Activated T-helper 2 cell treated with anti-CD3 and anti-CD28 coated beads, Interferon-gamma antibody, Interleukin-2, Interleukin-4, amounts not matched to agents 10 μg/mL and 5 μg/mL and 100 μg/mL, durations not matched to agents 14 hours and 24 hours and 36 hours (primary cell): ENCODE measurements at regions not wholly inside any gene's neighbourhood (a gene's known extent, or its start where the extent isn't known, plus 50 kb on each side); places are given as distances from the start of the nearest gene placed in this dataset.
"Not testable (repeated sequence)": the region's sequence is repeated elsewhere in the genome, so short reads cannot be mapped to it uniquely, and the experiment has no call there.

Experiments
- DNase-seq: peaks from one replicate; pipeline ENCODE4 v3.0.0; 2021; ENCODE audit warnings: low spot score
- H3K27ac Mint-ChIP-seq: one replicate; pipeline ENCODE4 v1.8.0; 2021; ENCODE audit warnings: mixed read lengths
- H3K27me3 Mint-ChIP-seq: one replicate; pipeline ENCODE4 v1.8.0; 2021; ENCODE audit warnings: low read depth, mixed read lengths
- H3K36me3 Mint-ChIP-seq: one replicate; pipeline ENCODE4 v1.8.0; 2021; ENCODE audit warnings: low read depth, mixed read lengths
- H3K4me1 Mint-ChIP-seq: one replicate; pipeline ENCODE4 v1.8.0; 2021; ENCODE audit warnings: low read depth, mixed read lengths
- H3K4me3 Mint-ChIP-seq: one replicate; pipeline ENCODE4 v1.8.0; 2021; ENCODE audit warnings: low read depth, mild to moderate bottlenecking, moderate library complexity, mixed read lengths
- H3K9me3 Mint-ChIP-seq: one replicate; pipeline ENCODE4 v1.8.0; 2021; ENCODE audit warnings: mixed read lengths
- intact Hi-C: fragments of 100-400 bp; cut with micrococcal nuclease; formaldehyde crosslinking; loops from one replicate; pipeline ENCODE4 v1.15.1; 2023

- no peaks in the 10 kb centered on the region for H3K27me3 Mint-ChIP-seq
- no peaks in the 10 kb centered on the region for H3K4me1 Mint-ChIP-seq
- no peak for DNase-seq
- no peaks in the 10 kb centered on the region for H3K36me3 Mint-ChIP-seq
- H3K4me3 Mint-ChIP-seq = no peak overlapping the region
- intact Hi-C loops = no loop called here
- H3K27ac Mint-ChIP-seq = no peak overlapping the region
- peaks cover 3% of the 10 kb centered on the region for H3K9me3 Mint-ChIP-seq
Measured at GRCh38 chr10:28769091-28769604, 91.8 kb downstream of the BAMBI start.

- H3K36me3 Mint-ChIP-seq, H3K9me3 Mint-ChIP-seq, H3K27ac Mint-ChIP-seq, DNase-seq, intact Hi-C loops, H3K4me3 Mint-ChIP-seq, H3K4me1 Mint-ChIP-seq, H3K27me3 Mint-ChIP-seq: not testable (repeated sequence)
Measured at GRCh38 chr10:28771580-28772090, 94.3 kb downstream of the BAMBI start.

GRCh38 chr10:28774051-28774995 is 97.0 kb downstream of the BAMBI start:
- intact Hi-C loops = no loop called here
- H3K27ac Mint-ChIP-seq = no peak overlapping the region
- peaks cover 10% of the 10 kb centered on the region for H3K9me3 Mint-ChIP-seq
- no peaks in the 10 kb centered on the region for H3K36me3 Mint-ChIP-seq
- no peaks in the 10 kb centered on the region for H3K27me3 Mint-ChIP-seq
- no peak overlapping the region for H3K4me3 Mint-ChIP-seq
- no peak for DNase-seq
- peaks cover 2% of the 10 kb centered on the region for H3K4me1 Mint-ChIP-seq

- H3K9me3 Mint-ChIP-seq = peaks cover 10% of the 10 kb centered on the region
- intact Hi-C loops = no loop called here
- H3K36me3 Mint-ChIP-seq = no peaks in the 10 kb centered on the region
- no peak overlapping the region for H3K4me3 Mint-ChIP-seq
- peaks cover 2% of the 10 kb centered on the region for H3K4me1 Mint-ChIP-seq
- no peak for DNase-seq
- no peaks in the 10 kb centered on the region for H3K27me3 Mint-ChIP-seq
- no peak overlapping the region for H3K27ac Mint-ChIP-seq
Measured at GRCh38 chr10:28775773-28776172, 98.5 kb downstream of the BAMBI start.

- H3K4me1 Mint-ChIP-seq = peaks cover 2% of the 10 kb centered on the region
- no peak overlapping the region for H3K4me3 Mint-ChIP-seq
- H3K36me3 Mint-ChIP-seq = no peaks in the 10 kb centered on the region
- peaks cover 10% of the 10 kb centered on the region for H3K9me3 Mint-ChIP-seq
- H3K27me3 Mint-ChIP-seq = no peaks in the 10 kb centered on the region
- no peak for DNase-seq
- no peak overlapping the region for H3K27ac Mint-ChIP-seq
- intact Hi-C loops = no loop called here
Measured at GRCh38 chr10:28776519-28776918, 99.2 kb downstream of the BAMBI start.

GRCh38 chr10:28777911-28778310 is 100.6 kb downstream of the BAMBI start:
- H3K27me3 Mint-ChIP-seq = no peaks in the 10 kb centered on the region
- DNase-seq = no peak
- intact Hi-C loops = no loop called here
- no peak overlapping the region for H3K27ac Mint-ChIP-seq
- H3K4me1 Mint-ChIP-seq = peaks cover 2% of the 10 kb centered on the region
- H3K36me3 Mint-ChIP-seq = no peaks in the 10 kb centered on the region
- H3K9me3 Mint-ChIP-seq = peaks cover 10% of the 10 kb centered on the region
- no peak overlapping the region for H3K4me3 Mint-ChIP-seq

DNA sequence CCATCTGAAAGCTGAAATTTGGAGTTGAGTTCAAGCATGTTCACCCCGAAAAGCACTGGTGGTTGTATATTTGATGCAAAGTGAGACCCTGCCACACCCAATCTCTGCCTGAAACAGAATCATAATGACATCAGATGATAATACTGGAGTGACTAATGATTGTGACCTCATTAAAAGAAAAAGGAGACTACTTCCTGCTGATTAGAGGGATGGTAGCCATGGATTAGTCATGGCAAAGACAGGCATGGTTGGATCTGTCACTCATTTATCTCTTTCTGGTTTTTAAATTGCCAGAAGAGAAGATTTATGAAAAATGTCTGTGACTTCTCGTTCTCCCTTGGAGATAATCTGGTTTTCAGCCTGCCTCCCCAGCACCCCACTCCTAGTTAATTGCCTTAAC is 101.2 kb downstream of the BAMBI start:
- intact Hi-C loops = no loop called here
- no peak overlapping the region for H3K27ac Mint-ChIP-seq
- peaks cover 10% of the 10 kb centered on the region for H3K9me3 Mint-ChIP-seq
- no peak overlapping the region for H3K4me3 Mint-ChIP-seq
- no peaks in the 10 kb centered on the region for H3K27me3 Mint-ChIP-seq
- no peak for DNase-seq
- no peaks in the 10 kb centered on the region for H3K36me3 Mint-ChIP-seq
- H3K4me1 Mint-ChIP-seq = peaks cover 2% of the 10 kb centered on the region

DNA sequence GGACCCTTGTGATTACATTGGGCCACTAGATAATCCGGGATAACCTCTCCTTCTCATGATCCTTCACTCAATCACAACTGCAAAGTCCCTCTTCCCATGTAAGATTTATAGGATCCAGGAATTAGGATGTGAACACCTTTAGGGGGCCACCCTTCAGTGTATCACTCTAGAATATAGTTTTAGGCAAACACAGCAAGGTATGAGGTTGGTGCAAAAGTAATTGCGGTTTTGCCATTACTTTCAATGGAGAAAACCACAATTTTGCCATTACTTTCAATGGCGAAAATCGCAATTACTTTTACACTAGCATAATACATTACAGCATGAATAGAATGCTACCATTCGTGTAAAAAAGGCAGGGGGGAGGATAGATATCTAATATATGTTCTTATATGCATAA is 104.0 kb downstream of the BAMBI start:
- DNase-seq = no peak
- Mint-ChIP-seq H3K27me3 (no peaks in the 10 kb centered on the region), H3K36me3 (no peaks in the 10 kb centered on the region), H3K4me1 (no peaks in the 10 kb centered on the region), H3K27ac (no peak overlapping the region), H3K9me3 (no peaks in the 10 kb centered on the region), H3K4me3 (no peak overlapping the region)
- intact Hi-C loops = no loop called here

GRCh38 chr10:28783087-28783486 is 105.8 kb downstream of the BAMBI start:
- no peak for DNase-seq
- Mint-ChIP-seq H3K4me1 (peaks cover 1% of the 10 kb centered on the region), H3K4me3 (no peak overlapping the region), H3K27ac (no peak overlapping the region), H3K36me3 (no peaks in the 10 kb centered on the region), H3K27me3 (no peaks in the 10 kb centered on the region), H3K9me3 (no peaks in the 10 kb centered on the region)
- intact Hi-C loops = no loop called here

- no peaks in the 10 kb centered on the region for H3K9me3 Mint-ChIP-seq
- no peaks in the 10 kb centered on the region for H3K27me3 Mint-ChIP-seq
- peaks cover 10% of the 10 kb centered on the region for H3K4me1 Mint-ChIP-seq
- H3K4me3 Mint-ChIP-seq = no peak overlapping the region
- intact Hi-C loops = no loop called here
- no peak for DNase-seq
- no peak overlapping the region for H3K27ac Mint-ChIP-seq
- H3K36me3 Mint-ChIP-seq = no peaks in the 10 kb centered on the region
Measured at GRCh38 chr10:28785018-28785417, 107.7 kb downstream of the BAMBI start.

GRCh38 chr10:28788252-28788651 is 110.9 kb downstream of the BAMBI start:
- Mint-ChIP-seq H3K9me3 (no peaks in the 10 kb centered on the region), H3K27ac (no peak overlapping the region), H3K27me3 (peaks cover 3% of the 10 kb centered on the region), H3K4me1 (peaks cover 10% of the 10 kb centered on the region), H3K4me3 (no peak overlapping the region), H3K36me3 (no peaks in the 10 kb centered on the region)
- intact Hi-C loops = no loop called here
- no peak for DNase-seq

DNA sequence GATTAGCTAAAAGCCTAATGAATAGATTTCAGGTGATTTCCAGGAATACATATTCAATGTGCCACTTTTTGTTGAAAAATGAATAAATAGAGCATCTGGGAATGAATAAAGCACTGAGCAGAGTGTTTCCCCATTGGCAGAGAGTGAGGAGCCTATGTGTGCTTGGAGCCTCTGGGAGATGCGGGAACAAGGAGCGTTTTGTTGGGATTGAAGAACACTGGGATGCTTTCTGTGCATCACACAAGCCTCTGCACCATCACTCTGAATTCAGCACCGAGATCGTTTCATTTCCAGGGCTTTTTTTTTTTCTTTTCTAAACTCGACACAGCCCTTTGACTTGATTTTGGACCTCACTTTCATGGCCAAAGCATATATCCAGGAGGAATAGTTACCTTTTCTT is 111.4 kb downstream of the BAMBI start:
- peaks cover 10% of the 10 kb centered on the region for H3K4me1 Mint-ChIP-seq
- H3K27ac Mint-ChIP-seq = no peak overlapping the region
- peaks cover 3% of the 10 kb centered on the region for H3K27me3 Mint-ChIP-seq
- DNase-seq = no peak
- no peak overlapping the region for H3K4me3 Mint-ChIP-seq
- no peaks in the 10 kb centered on the region for H3K36me3 Mint-ChIP-seq
- intact Hi-C loops = no loop called here
- H3K9me3 Mint-ChIP-seq = no peaks in the 10 kb centered on the region

GRCh38 chr10:28790146-28790545 is 112.8 kb downstream of the BAMBI start:
- H3K4me1 Mint-ChIP-seq = peaks cover 10% of the 10 kb centered on the region
- no peak for DNase-seq

More at GRCh38 chr10:28790146-28790545, 112.8 kb downstream of the BAMBI start:
- intact Hi-C loops = no loop called here
- Mint-ChIP-seq H3K9me3 (no peaks in the 10 kb centered on the region), H3K4me3 (no peak overlapping the region), H3K27ac (no peak overlapping the region), H3K27me3 (peaks cover 5% of the 10 kb centered on the region), H3K36me3 (no peaks in the 10 kb centered on the region)
